Muscle of arm (tissue), 1 donor: ENCODE measurements at regions not wholly inside any gene's neighbourhood (a gene's known extent, or its start where the extent isn't known, plus 50 kb on each side); places are given as distances from the start of the nearest gene placed in this dataset.
"Not testable (repeated sequence)": the region's sequence is repeated elsewhere in the genome, so short reads cannot be mapped to it uniquely, and the experiment has no call there.

ENCODE experiments used
- DNase-seq: peaks from one replicate; pipeline ENCODE4 v3.0.0-alpha.2; 2013

DNA sequence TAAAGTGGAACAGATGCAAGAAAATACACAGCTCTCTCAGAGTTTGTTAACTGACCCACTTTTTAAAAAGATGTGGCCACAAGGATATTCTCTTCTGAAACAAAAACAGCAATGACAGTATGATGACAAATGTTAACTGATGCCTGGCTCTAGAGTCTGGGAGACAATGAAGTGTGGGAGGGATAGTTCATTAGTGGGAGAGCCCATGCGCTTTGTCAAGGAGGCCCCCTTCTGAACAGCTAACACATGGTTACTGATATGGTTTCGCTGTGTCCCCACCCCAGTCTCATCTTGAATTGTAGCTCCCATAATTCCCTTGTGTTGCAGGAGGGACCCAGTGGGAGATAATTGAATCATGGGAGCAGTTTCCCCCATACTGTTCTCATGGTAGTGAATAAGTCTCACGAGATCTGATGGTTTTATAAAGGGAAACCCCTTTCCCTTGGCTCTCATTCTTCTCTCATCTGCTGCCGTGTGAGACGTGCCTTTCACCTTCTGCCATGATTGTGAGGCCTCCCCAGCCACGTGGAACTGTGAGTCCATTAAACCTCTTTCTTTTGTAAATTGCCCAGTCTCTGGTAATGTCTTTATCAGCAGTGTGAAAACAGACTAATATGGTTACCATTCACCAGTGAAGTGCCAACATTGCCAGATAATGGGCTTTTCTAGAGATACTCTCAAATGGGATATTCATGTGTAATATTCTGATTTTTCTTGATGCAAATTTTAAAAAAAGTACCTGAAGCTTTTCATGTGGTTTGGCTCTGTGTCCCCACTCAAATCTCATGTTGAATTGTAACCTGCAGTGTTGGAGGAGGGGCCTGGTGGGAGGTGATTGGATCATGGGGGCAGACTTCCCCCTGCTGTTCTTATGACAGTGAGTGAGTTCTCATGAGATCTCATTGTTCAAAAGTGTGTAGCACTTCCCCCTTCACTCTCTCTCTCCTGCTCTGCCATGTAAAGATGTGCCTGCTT, 435.8 kb downstream of the SHISA9 start:
- DNase-seq = not testable (repeated sequence)

GRCh38 chr16:13338044-13338443, 436.6 kb downstream of the SHISA9 start:
- no peak for DNase-seq

GRCh38 chr16:13342675-13343074, 441.3 kb downstream of the SHISA9 start:
- no peak for DNase-seq

- no peak for DNase-seq
Measured at GRCh38 chr16:13344001-13344400, 442.6 kb downstream of the SHISA9 start.

- DNase-seq = no peak
Measured at GRCh38 chr16:13348416-13348815, 447.0 kb downstream of the SHISA9 start.

- no peak for DNase-seq
Measured at GRCh38 chr16:13350000-13350399, 448.6 kb downstream of the SHISA9 start.

GRCh38 chr16:13351181-13351580, 449.8 kb downstream of the SHISA9 start:
- no peak for DNase-seq

DNA sequence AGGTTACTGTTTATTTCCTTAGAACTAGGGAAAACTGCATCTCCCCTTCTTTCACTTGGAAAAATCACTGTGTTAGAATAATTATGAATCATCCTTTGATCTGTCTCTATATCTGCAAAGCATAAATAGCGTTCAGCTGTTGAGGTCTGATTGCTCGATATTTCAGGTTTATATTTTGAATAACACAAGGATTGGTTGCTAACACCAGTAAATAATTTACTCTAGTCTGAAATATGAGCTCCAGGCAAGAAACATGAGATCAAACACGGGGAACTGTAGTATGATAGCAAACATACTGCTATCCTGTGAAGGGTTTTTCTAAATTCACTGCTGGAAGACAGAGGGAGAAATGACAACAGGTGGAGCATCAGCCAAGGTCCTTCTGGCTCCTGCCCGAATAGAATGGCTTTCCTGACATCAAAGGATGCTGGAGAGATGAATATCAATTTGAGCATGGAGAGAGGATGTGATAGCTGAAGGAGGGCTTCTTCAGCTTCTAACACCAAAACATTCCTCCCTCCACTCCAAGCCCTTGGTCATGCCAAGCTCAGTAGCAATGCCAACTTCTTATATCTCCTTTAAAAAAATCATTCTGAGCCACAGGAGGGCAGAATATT, 450.3 kb downstream of the SHISA9 start:
- no peak for DNase-seq

DNA sequence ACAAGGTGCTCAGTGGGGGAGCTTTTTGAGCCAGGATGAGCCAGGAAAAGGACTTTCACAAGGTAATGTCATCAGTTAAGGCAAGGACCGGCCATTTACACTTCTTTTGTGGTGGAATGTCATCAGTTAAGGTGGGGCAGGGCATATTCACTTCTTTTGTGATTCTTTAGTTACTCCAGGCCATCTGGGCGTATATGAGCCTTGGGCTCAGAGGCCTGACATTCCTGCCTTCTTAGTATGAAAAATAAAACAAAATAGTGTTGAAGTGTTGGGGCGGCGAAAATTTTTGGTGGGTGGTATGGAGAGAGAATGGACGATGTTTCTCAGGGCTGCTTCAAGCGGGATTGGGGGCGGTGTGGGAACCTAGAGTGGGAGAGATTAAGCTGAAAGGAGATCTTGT, 451.4 kb downstream of the SHISA9 start:
- DNase-seq = not testable (repeated sequence)

- DNase-seq = not testable (repeated sequence)
Measured at GRCh38 chr16:13357842-13358241, 456.4 kb downstream of the SHISA9 start.

- no peak for DNase-seq
Measured at GRCh38 chr16:13359835-13360234, 458.4 kb downstream of the SHISA9 start.

DNA sequence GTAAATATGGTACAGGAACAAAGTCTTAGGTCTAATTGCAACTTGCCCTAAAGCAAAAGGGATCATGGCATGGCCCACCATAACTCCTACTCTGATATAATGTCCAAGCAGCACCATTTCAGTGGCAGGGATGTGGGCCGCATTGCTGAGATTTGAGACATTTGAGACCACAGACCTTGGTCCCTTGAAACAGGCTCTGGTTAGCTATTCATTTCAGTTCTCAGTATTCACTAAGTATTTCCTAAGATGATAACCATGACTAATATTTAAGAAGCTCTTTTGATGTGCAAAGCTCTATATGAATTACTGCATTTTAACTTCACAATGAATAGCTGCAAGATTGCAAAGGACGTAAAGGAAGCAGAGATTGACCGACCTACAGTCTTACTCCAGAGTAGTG, 471.0 kb downstream of the SHISA9 start:
- DNase-seq = no peak

- DNase-seq = no peak
Measured at GRCh38 chr16:13376174-13376573, 474.8 kb downstream of the SHISA9 start.

- DNase-seq = no peak
Measured at GRCh38 chr16:13377143-13377542, 475.7 kb downstream of the SHISA9 start.

DNA sequence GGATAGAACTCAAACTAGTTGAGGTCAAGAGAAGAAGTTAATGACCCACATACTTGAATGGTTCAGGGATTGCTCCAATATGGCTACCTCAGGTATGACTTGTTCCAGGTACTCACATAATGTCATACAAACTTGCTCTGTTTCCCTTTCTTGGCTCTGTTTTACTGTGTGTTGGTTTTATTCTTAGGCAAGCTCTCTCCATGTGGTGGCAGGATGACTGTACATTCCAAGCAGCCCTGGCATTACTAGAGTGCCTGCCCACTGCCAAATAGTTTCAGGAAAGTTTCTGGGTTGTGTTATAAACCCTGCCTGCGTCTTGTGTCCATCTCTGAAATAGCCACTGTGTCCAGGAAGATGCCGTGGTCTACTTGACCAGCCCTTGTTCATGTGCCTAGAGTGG, 476.8 kb downstream of the SHISA9 start:
- DNase-seq = no peak

GRCh38 chr16:13379266-13379665, 477.9 kb downstream of the SHISA9 start:
- no peak for DNase-seq

GRCh38 chr16:13385156-13386040, 484.0 kb downstream of the SHISA9 start:
- DNase-seq = not testable (repeated sequence)

DNA sequence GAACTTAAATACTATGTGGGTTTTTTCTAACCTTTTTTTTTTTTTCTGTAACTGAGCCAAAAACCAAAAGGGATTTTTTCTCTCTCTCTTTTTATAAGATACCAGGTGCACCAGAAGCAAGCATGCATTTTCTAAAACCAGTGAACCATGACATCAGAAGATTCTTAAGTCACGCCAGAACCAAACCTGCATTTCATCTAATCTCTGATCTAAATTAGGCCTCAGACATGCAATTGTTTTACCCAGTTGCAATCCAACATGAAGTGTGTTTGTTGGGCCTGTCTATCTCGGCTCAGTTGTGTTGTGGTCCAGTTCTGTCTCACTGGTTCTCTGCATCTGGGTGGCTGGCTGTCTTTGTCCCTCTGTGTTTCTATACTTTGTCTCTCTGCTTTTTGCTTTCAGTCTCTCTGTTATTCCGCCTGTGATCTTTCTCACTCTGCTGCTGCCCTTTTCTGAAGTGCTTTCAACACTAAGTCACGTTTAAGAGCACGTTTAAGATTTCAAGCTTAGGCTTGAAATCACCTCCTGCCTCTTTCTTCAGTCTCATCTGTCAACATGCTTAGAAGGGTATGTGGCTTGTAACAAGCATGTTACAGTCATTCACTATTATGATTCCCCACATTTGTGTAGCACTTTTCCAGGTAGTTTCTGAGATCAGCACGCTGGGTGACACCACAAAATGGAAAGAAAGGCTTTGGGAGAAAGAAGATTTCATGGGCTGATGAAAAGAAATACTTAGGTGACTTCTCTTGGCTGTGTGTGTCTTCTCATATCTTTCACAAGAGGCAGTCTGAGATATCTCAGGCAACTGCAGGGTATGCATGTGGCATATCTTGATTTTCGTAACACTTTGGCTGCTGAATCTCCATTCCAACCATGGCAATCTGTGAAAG, 488.9 kb downstream of the SHISA9 start:
- DNase-seq = no peak

DNA sequence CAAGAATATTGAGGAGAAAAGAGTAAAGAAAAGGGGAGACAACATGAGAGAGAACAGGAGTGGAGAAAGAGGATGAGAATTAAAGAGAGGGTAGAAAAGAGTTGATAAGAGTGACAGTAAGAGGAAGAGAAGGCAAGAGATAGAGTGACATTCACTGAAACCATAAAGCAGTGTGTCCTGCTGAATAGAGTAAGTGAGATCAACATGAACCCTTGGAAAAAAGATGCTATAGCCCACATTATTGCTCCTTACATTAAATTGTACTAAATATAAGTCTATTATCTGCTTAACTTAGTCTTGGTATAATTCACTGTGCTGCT, 489.5 kb downstream of the SHISA9 start:
- DNase-seq = no peak

GRCh38 chr16:13391337-13391736, 489.9 kb downstream of the SHISA9 start:
- DNase-seq = no peak

- no peak for DNase-seq
Measured at GRCh38 chr16:13392341-13392740, 490.9 kb downstream of the SHISA9 start.
